Fibroblast of the aortic adventitia (primary cell): ENCODE measurements at regions not wholly inside any gene's neighbourhood (a gene's known extent, or its start where the extent isn't known, plus 50 kb on each side); places are given as distances from the start of the nearest gene placed in this dataset.
"Not testable (repeated sequence)": the region's sequence is repeated elsewhere in the genome, so short reads cannot be mapped to it uniquely, and the experiment has no call there.

ENCODE experiments used
- DNase-seq: peaks from one replicate; pipeline ENCODE4 v3.0.0-alpha.2; 2010; ENCODE audit warnings: low read depth
- H3K4me3 ChIP-seq: 2 replicates; pipeline ENCODE4 v1.5.1; 2011; ENCODE audit warnings: low read depth, mild to moderate bottlenecking, control low read depth, low read length, moderate library complexity
- TF ChIP-seq, protein P1 (sequence below): IDR thresholded peaks from 2 replicates; pipeline ENCODE4 v1.5.1; 2011; ENCODE audit warnings: mild to moderate bottlenecking, low read length, control low read depth, inconsistent platforms; ENCODE audit not compliant: insufficient read depth

DNA sequence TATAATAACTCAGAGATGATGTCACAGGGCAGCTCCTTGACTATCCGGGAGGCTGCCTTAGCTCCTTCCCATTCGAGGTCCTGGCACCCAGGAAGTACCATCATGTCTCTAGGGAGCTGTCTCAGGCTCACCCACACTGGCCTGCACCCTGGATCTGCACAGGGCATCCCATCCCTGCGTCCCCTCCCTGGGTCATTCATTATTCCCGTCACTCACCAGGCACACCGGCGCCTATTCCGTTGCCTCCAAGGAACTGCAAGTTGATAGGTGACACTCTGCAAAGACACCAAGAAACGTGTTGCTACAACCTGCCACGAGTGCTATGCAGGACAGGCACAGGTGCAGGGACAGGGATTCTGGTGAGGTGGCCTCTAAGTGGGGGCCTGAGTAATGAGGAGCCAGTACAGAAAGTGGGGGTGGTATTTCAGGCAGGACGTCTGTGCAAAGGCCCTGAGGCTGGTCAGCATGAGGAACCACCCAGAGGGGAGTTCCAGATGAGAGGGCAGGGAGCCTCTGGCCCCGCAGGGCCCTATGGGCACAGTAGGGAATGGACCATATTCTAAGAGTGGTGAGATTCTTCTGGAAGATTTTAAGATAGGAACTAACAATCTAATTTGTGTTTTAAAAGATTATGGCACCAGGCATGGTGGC, 71.6 kb upstream of the SHANK2 start:
- no peak for DNase-seq
- no peak overlapping the region for H3K4me3 ChIP-seq
- TF ChIP-seq, protein P1, sequence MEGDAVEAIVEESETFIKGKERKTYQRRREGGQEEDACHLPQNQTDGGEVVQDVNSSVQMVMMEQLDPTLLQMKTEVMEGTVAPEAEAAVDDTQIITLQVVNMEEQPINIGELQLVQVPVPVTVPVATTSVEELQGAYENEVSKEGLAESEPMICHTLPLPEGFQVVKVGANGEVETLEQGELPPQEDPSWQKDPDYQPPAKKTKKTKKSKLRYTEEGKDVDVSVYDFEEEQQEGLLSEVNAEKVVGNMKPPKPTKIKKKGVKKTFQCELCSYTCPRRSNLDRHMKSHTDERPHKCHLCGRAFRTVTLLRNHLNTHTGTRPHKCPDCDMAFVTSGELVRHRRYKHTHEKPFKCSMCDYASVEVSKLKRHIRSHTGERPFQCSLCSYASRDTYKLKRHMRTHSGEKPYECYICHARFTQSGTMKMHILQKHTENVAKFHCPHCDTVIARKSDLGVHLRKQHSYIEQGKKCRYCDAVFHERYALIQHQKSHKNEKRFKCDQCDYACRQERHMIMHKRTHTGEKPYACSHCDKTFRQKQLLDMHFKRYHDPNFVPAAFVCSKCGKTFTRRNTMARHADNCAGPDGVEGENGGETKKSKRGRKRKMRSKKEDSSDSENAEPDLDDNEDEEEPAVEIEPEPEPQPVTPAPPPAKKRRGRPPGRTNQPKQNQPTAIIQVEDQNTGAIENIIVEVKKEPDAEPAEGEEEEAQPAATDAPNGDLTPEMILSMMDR = no peak

DNA sequence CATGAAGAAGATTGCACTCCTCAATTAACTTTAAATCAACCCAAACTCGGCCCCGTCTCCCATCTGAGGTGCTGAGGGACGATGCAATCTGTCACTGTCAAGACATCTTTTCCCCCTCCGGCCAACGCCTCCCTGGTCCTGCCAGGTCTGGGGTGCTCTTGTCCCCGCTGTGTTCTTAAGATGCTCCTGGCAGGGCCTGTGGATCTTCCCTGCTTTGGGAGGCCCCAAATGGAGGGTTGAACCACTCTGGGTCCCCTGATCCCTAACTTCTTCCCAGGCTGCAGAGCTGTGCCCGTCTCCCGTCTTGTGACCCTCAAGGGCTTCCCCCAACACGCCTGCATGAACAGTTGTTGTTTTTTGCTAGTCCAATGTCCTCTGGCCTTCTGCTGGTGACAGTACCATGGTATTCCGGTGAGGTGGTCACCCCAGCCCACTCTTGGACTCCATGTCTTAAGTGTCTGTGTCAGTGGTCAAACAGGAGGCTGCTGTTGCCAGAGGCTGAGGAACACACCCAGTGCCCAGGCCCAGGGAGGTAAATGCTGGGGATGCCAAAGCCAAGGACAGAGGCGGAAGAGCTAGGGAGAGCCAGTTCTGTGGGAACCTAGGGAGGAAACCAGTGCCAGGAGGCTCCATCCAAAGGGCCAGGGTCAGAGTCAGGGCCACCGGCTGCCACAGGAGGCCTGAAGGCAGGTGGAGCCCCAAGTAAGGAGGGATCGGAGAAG, 70.6 kb upstream of the SHANK2 start:
- TF ChIP-seq, protein P1 = no peak
- DNase-seq = no peak
- no peak overlapping the region for H3K4me3 ChIP-seq

DNA sequence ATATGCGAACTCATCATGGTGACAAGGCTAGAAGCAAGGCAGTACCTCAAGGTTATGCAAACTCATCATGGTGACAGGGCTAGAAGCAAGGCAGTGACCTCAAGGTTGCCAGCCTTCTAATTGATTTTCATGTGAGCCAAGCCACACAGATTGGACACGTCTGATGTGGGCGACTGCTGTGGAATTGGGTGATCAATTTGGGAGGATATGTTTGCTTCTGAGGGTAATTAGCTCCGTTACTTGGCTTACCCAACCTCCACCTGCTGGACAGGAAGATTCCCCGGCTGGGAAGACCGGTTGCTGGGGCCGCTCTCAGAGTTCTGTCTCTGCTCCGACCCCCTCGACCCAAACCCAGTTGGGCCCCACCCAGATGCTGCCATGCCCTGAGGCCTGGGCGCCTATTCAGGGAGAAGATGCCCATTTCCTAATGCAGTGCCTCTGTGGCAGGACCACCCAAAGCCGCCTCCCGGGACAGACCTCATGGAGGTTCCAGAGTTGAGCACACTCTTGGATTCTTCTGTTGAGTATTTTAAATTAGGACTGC, 69.9 kb upstream of the SHANK2 start:
- TF ChIP-seq, protein P1 = no peak
- H3K4me3 ChIP-seq = no peak overlapping the region

DNA sequence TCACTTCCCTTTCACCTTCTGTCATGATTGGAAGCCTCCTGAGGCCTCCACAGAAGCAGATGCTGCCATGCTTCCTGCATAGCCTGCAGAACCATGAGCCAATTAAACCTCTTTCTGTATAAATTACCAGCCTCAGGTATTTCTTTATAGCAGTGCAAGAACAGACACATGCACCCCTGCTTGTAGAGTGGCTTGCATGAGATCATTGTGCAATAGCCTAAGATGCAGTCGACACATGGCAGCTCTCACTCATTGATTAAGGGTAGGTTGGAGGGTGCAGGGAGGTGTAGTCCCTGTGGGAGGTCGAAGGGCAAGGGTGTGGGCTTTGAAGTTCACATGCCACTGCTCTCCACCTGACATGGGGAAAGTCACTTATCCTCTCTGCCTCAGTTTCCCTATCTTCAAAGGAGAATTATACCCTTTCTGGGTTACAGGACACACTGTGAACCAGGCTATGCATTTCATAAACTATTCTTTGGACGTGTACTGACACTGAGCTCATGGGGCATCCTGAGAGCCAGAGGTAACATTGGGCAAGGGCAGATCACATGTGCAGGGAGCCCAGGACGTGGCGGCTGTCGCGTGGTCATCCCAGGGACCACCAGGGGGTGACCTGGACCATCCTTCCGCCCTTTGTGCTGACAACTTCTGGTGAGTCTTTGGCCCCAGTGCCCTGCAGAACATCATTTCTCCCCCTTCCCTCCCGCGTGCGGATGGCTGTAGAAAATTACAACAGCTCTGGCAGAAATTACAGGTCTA, 69.2 kb upstream of the SHANK2 start:
- no peak for DNase-seq
- TF ChIP-seq, protein P1 = no peak
- H3K4me3 ChIP-seq = no peak overlapping the region

More for the DNA sequence above, 69.9 kb upstream of the SHANK2 start:
- DNase-seq = no peak

DNA sequence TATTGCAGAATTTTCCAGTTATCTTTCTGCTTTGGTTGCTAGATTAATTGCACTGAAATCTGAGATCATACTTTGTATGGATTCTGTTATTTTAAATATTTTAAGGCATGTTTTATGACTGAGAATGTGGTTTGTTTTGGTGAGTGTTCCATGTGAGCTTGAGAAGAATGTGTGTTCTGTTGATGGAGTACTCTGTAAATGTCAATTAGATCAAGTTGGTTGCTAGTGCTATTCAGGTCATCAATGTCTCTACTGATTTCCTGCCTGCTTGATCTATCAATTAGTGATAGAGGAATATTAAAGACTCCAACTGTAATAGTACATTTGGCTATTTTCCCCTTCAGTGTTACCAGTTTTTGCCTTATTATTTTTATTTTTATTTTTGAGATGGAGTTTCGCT, 64.3 kb upstream of the SHANK2 start:
- no peak for DNase-seq

DNA sequence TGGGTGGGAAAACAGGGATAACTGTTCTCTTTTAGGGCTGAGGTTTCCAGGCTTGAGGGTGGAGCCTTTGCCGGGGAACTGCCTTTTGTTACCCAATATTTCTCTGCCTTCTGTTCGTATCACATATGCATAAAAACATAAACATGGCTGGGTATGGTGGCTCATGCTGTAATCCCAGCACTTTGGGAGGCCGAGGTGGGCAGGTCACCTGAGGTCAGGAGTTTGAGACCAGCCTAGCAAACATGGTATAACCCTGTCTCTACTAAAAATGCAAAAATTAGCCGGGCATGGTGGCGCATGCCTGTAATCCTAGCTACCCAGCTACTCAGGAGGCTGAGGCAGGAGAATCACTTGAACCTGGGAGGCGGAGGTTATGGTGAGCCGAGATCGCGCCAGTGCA, 60.2 kb upstream of the SHANK2 start:
- H3K4me3 ChIP-seq, DNase-seq: not testable (repeated sequence)

More for the DNA sequence above, 64.3 kb upstream of the SHANK2 start:
- no peak overlapping the region for H3K4me3 ChIP-seq
- TF ChIP-seq, protein P1 = no peak
